Ovary (tissue), 7 donors: ENCODE measurements at regions not wholly inside any gene's neighbourhood (a gene's known extent, or its start where the extent isn't known, plus 50 kb on each side); places are given as distances from the start of the nearest gene placed in this dataset.

Source experiments
- DNase-seq, 5 donors: peaks; one replicate each; pipeline ENCODE4 v3.0.0-alpha.2; 2019 to 2020
- H3K27ac ChIP-seq, 2 donors: fragments of 200-600 bp; one replicate each; pipeline versions ENCODE4 v1.5.1 to v1.8.0; 2019 to 2022
- H3K27me3 ChIP-seq: fragments of 200-600 bp; one replicate; pipeline ENCODE4 v1.8.0; 2022
- H3K36me3 ChIP-seq: fragments of 200-600 bp; sonication (generic); one replicate; pipeline ENCODE4 v1.5.1; 2019
- H3K4me1 ChIP-seq: one replicate; pipeline ENCODE4 v1.8.1; 2013; ENCODE audit warnings: mild to moderate bottlenecking, moderate library complexity; ENCODE audit not compliant: insufficient read depth
- H3K4me3 ChIP-seq: fragments of 200-600 bp; sonication (generic); one replicate; pipeline ENCODE4 v1.5.1; 2017
- H3K9me3 ChIP-seq, 2 donors: fragments of 200-600 bp in 1 of 2; sonication (generic) in 1 of 2; one replicate each; pipeline versions ENCODE4 v1.5.1 to v1.8.1; 2013 to 2019; ENCODE audit warnings: mild to moderate bottlenecking in 1 of 2, moderate library complexity in 1 of 2
- EP300 ChIP-seq: sonication (generic); formaldehyde crosslinking; IDR thresholded peaks from one replicate; pipeline ENCODE4 v1.6.1; 2017; ENCODE audit warnings: antibody characterized with exemption
- POLR2A ChIP-seq: fragments of 450-650 bp; IDR thresholded peaks from one replicate; pipeline ENCODE4 v1.6.1; 2017; ENCODE audit warnings: antibody characterized with exemption, mild to moderate bottlenecking, moderate library complexity
- WGBS, 3 donors: extraction: QIAGEN DNeasy Blood & Tissue Kit in 1 of 3; methylation state at CpG; one replicate each; pipeline versions ENCODE4 v1.1.5 to v1.1.7; 2013 to 2017; 5-methylcytosine and 5-hydroxymethylcytosine counted together
- intact Hi-C, 4 donors: fragments of 100-400 bp; cut with DNase I; formaldehyde crosslinking; loops; one replicate each; pipeline versions ENCODE4 v1.11.0 to v1.15.1; 2022 to 2023
- TF ChIP-seq, protein P1 (sequence below), 3 donors: fragments of 450-650 bp in 2 of 3; fragments of 200-600 bp in 1 of 3; IDR thresholded peaks; one replicate each; pipeline versions ENCODE4 v1.5.1 to v1.8.0; 2016 to 2022; ENCODE audit warnings: antibody characterized with exemption in 3 of 3, mild to moderate bottlenecking in 1 of 3
- donor health status: DM: no; HTN: no; CAD: no; lungs with moderate emphysema.
- donor health status: DM: no; HTN: no; CAD: no.
- donor health status: Bipolar disorder and iron deficiency.
- donor health status: DM: no; HTN: no; CAD: no.
- donor health status: DM: yes; HTN: yes; CAD: no.

DNA sequence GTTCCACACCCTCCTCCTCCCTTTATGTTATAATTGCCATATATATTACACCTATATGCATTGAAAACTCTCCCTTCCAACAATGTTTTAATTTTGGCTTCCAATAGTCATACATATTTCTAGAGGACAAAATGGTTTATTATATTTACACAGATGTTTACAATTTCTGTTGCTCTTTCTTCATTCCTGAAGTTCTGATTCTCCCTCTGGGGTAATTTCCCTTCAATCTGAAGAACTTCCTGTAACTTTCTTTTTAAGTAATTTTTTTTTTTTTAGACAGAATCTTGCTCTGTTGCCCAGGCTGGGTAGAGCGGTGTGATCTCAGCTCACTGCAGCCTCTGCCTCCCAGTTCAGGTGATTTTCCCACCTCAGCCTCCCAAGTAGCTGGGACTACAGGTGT lies 173.0 kb upstream of the MAP1B start:
- intact Hi-C loops, result no loop called here
- TF ChIP-seq, protein P1, sequence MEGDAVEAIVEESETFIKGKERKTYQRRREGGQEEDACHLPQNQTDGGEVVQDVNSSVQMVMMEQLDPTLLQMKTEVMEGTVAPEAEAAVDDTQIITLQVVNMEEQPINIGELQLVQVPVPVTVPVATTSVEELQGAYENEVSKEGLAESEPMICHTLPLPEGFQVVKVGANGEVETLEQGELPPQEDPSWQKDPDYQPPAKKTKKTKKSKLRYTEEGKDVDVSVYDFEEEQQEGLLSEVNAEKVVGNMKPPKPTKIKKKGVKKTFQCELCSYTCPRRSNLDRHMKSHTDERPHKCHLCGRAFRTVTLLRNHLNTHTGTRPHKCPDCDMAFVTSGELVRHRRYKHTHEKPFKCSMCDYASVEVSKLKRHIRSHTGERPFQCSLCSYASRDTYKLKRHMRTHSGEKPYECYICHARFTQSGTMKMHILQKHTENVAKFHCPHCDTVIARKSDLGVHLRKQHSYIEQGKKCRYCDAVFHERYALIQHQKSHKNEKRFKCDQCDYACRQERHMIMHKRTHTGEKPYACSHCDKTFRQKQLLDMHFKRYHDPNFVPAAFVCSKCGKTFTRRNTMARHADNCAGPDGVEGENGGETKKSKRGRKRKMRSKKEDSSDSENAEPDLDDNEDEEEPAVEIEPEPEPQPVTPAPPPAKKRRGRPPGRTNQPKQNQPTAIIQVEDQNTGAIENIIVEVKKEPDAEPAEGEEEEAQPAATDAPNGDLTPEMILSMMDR (IDR thresholded peaks at IDR 0.05), result no peak
- no peak for TF ChIP-seq POLR2A
- no peak for TF ChIP-seq EP300
- Histone ChIP-seq H3K27ac (no peak overlapping the region), H3K4me1 (peaks cover 3% of the 10 kb centered on the region), H3K9me3 (no peaks in the 10 kb centered on the region), H3K4me3 (no peak overlapping the region), H3K36me3 (no peaks in the 10 kb centered on the region), H3K27me3 (no peaks in the 10 kb centered on the region)
- 86 to 92% (median 88%) methylated on average over 1 of the region's 1 CpG for WGBS, 3 donors
- DNase-seq, result no peak

DNA sequence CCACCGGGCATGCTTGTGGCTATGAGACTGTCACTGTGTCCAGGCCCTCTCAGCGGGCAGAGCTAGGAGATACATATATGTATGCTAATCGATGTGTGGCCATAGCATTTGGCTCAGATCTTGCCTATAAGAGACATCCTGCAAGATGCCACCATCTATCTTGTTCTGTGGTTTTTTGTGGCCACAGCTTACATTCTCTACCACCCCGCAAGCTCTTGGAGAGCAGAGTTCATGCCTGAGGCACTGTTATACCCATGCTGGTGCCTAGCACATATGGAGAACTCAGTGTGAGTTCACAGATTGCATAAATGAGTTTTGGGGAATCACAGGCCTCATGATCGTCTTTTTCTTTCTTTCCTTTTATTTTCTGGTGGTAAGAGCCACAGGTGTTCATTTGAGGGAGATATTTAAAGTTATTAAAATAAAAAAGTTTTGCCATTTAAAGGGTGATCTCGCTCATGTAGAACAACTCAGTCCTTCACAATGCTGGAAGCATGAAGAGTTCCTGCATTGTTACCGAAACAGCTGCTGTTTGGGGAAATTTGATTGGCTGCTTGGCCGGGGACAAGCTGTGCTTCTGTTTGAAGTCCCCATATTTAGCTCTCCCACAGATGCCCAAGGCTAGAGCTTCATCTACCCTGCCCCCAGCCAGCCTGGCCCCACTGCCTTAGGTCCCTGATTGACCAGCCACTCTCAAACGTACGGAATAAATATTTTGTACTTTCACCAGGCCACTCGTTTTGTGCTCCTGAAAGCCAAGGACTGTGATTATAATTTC lies 169.2 kb upstream of the MAP1B start:
- H3K27ac ChIP-seq, result no peak overlapping the region
- H3K27me3 ChIP-seq, result no peaks in the 10 kb centered on the region
- WGBS, 3 donors, result 64 to 76% (median 66%) methylated on average over 11 of the region's 11 CpGs
- H3K4me3 ChIP-seq, result no peak overlapping the region
- no peak for DNase-seq
- peaks cover 1% of the 10 kb centered on the region for H3K4me1 ChIP-seq
- H3K36me3 ChIP-seq, result no peaks in the 10 kb centered on the region
- intact Hi-C loops, result no loop called here
- TF ChIP-seq POLR2A (no peak), EP300 (no peak)
- TF ChIP-seq, protein P1 (IDR thresholded peaks at IDR 0.05), result no peak
- no peaks in the 10 kb centered on the region for H3K9me3 ChIP-seq

DNA sequence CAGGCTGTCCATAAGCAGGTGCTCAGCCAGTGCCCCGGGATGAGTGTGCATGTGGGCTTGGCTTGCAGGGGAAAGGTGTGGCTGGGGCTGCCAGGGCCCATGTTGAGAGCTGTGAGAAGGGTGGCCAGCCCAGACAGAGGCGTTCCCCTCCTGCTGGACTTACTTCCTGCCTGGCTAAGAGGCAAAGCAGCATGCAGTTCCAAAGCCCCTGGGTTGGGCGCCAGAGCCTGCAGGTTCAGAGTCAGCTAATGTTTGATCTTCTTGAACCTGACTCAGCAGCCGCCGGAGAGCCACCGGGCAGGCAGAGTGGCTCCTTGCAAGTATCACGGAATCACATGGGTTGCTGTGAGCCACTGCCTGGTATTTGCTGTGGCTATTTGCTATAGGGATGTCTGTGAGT lies 168.4 kb upstream of the MAP1B start:
- TF ChIP-seq, protein P1 (IDR thresholded peaks at IDR 0.05), result no peak
- no peak for TF ChIP-seq EP300
- no peak for TF ChIP-seq POLR2A

DNA sequence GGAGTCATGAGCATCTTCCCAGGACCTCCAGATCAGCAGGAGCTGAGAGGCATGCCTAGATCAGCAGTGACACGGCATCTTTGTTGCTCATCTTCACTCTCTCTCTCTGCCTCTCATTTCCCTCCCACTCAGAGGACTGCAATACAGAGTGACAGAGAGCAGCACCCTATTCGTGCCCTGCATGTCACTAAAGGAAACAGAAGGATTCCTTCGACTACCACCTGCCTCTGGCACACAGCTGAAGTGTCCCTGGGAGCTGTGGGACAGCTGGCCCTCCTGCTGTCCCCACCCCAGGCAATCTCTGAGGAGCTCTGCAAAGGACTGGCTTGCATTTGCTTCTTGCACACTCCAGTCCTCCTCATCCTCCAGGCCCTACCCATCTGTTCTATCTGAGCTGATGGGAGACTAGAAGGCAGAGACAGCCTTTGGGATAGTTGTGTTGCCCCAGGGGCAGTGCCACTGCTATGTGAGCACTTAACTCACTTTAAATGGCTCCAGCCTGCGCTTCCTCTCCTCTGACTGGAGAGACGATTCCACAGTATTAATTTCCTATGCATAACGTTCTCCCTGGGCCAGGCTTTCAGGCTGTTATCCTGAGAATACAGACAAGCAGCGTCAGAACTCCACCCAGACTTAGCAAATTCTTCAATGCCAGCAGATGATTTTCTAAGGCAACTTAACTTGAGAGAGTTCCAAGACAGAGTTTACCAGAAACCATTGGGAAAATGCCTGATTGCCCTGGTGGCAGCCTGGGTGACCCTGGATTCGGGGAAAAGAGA lies 167.6 kb upstream of the MAP1B start:
- Histone ChIP-seq H3K4me3 (no peak overlapping the region), H3K36me3 (no peaks in the 10 kb centered on the region), H3K4me1 (no peaks in the 10 kb centered on the region), H3K27me3 (no peaks in the 10 kb centered on the region), H3K27ac (no peak overlapping the region), H3K9me3 (no peaks in the 10 kb centered on the region)
- TF ChIP-seq, protein P1 (IDR thresholded peaks at IDR 0.05), result no peak
- intact Hi-C loops, result no loop called here
- 45 to 63% (median 60%) methylated on average over 8 of the region's 8 CpGs for WGBS, 3 donors
- no peak for DNase-seq

More for the DNA sequence above, 168.4 kb upstream of the MAP1B start:
- no peak overlapping the region for H3K4me3 ChIP-seq
- no peaks in the 10 kb centered on the region for H3K27me3 ChIP-seq
- H3K27ac ChIP-seq, result no peak overlapping the region
- H3K9me3 ChIP-seq, result no peaks in the 10 kb centered on the region
- no peak for DNase-seq
- no peaks in the 10 kb centered on the region for H3K4me1 ChIP-seq
- no peaks in the 10 kb centered on the region for H3K36me3 ChIP-seq
- intact Hi-C loops, result no loop called here
- 45 to 65% (median 61%) methylated on average over 7 of the region's 7 CpGs for WGBS, 3 donors
